NOMO-1 (cell line): ENCODE measurements at regions not wholly inside any gene's neighbourhood (a gene's known extent, or its start where the extent isn't known, plus 50 kb on each side); places are given as distances from the start of the nearest gene placed in this dataset.

Experiments
- DNase-seq, 2 experiments: peaks; one replicate each; lab custom pipeline; 2025; ENCODE audit not compliant: unreplicated experiment in 2 of 2; lab: John Stamatoyannopoulos, UW

- no peak for DNase-seq
Observed at GRCh38 chr10:10853954-10854353, 163.7 kb upstream of the CELF2 start.

GRCh38 chr10:10854725-10855124 lies 162.9 kb upstream of the CELF2 start:
- no peak for DNase-seq

GRCh38 chr10:10855151-10855581 lies 162.5 kb upstream of the CELF2 start:
- DNase-seq = no peak

- DNase-seq = no peak
Observed at GRCh38 chr10:10860455-10860976, 157.2 kb upstream of the CELF2 start.

DNA sequence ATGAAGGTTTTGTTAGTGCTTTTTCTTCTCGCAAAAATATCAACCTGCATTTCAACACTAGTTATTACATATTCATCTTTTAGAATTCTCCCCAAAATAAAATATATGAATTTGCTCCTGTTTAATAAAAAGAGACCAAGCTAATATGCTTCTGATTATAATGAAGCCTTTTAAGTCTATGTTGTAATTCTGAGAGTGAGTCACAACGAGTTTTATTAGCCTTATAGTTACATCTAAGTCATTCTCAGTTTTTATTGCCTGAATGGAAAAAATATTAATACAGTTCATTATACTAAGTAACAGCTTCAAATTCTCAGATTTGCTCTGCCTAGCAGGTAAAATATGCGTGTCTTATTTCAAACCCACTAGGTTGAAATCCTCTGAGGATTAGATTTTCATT lies 152.4 kb upstream of the CELF2 start:
- DNase-seq = no peak

GRCh38 chr10:10865913-10866312 lies 151.8 kb upstream of the CELF2 start:
- no peak for DNase-seq

GRCh38 chr10:10869592-10869991 lies 148.1 kb upstream of the CELF2 start:
- DNase-seq = peak; percentile 25 to 68

DNA sequence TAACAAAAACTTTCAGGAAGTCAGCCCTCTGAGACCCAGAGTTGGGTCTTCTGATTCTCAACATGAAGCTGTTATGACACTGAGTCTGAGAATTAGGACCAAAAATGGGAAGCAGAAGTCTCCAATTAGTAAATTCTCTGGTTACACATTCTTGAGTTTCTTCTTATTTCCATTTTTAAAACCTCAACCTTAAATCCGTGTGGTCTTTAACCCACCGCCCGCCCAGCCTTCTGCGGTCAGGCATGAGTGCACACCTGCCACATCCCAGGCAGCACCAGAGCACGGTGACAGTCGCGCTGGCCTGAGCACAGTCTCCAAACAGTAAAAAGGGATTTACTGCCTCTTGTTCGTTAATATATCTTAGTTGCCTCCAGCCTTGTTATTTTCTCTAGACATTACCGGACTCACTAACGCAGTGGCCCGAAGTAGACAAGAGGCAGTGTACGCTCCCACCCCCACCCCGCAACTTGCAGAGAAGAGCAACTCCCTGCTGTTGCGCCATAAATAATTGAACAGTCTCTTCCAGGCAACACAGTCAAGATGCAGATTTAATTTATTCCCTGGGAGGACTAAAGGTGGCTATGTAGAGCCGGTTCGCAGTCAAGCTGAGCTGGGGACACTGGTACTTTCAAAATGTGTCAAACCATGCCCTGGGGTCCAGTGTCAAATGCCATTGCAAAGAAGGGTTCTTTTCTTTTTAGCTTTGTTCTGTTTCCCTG lies 147.0 kb upstream of the CELF2 start:
- peak; percentile 49 to 73 for DNase-seq

GRCh38 chr10:10871352-10871751 lies 146.3 kb upstream of the CELF2 start:
- no peak for DNase-seq

GRCh38 chr10:10872035-10872673 lies 145.5 kb upstream of the CELF2 start:
- no peak for DNase-seq

GRCh38 chr10:10872764-10873163 lies 144.9 kb upstream of the CELF2 start:
- no peak for DNase-seq

DNA sequence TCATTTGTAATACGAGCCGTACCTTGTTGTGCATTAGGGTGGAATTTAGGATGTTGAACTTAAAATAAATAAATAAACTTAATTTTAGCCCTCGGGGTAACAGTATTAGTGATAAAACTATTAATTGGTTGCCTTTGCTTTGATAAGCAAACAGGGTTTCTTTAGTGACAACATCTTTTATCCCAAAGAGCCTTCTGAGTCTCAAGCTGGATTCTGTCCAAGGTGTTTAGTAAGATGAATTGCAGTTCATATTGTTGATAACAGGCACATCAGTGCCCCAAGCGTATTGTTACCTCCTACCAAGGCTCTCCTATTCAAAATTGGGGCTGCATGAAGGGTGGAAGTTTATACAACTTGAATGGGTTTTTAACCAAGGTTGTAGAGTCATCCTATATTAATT lies 144.4 kb upstream of the CELF2 start:
- DNase-seq = no peak

DNA sequence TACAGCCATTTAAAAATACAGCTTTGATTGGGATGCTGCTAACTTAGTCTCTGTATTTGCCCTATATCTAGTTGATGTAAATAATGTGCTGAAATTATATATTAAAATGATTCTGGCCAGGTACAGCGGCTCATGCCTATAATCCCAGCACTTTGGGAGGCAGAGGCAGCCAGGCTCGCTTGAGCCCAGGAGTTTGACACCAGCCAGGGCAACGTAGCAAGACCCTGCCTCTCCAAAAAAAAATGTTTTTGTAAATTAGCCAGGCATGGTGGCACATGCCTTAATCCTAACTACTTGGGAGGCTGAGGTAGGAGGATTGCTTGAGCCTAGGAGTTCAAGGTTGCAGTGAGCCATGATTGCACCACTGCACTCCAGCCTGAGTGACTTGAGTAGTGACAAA lies 143.8 kb upstream of the CELF2 start:
- no peak for DNase-seq

- no peak for DNase-seq
Observed at GRCh38 chr10:10878963-10879362, 138.7 kb upstream of the CELF2 start.

DNA sequence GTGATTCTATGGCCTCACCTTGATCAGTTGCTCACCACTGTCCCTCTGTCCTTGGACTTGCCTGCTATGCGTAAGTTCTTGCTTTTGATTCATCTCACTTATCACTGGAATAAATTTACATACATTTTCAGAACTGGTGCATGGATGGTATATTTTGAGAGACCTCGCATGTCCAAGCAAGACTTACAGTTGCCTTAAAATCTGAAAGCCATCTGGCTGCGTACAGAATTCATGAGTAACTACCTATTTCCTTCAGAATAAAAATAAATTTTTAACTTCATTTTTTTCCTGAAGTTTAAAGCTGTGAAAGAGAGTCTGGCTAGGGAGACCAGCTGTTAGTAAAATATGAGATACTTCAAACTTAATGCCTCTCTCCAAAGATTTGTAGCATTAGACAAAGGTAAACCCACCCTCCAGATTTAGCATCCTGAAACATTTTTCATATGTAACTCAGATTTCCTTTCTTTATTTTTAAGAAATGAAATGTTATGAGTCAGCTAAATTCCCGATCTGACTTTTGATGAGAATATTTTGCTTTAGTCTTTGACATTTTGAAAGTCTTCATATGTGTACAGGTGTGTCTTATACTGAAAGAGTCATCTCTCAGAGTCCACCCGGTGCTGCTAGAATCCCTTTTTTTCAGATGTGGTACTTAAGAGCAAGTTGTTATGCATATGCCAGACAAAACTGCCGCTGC lies 136.4 kb upstream of the CELF2 start:
- DNase-seq = no peak

GRCh38 chr10:10883737-10884136 lies 133.9 kb upstream of the CELF2 start:
- DNase-seq = no peak

DNA sequence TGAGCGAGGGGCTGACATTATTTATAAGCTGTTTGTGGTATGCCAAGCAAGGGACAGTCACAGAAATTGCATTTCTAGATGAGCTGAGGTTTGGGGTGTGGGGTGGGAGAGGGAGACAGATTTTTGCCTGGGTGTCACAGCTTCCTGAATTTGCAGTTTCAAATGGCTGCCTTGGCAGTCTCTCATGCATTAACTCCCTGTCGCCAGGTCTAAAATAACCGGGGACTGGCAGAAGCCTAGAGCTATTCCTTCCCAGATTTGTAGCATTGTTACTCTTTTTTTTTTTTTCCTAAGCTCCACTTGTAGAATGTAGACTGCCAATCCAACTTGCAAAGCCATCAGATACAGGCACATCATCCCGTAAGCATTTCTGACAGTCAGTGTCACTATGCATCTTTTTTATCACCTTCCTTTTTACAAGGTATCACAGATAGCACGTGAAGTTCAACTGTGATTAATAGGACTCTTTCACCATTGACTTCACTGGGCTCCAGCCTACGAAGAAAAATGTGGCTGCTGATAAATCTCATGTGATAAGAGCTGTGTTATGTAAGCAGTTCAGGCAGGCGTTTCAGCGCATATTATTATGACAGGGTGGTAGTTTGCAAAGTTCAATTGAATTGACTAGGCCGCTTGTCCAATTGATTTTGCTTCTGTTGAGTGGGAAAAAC lies 130.7 kb upstream of the CELF2 start:
- no peak for DNase-seq

GRCh38 chr10:10891124-10892082 lies 126.3 kb upstream of the CELF2 start:
- peak; percentile 23 to 41 for DNase-seq

DNA sequence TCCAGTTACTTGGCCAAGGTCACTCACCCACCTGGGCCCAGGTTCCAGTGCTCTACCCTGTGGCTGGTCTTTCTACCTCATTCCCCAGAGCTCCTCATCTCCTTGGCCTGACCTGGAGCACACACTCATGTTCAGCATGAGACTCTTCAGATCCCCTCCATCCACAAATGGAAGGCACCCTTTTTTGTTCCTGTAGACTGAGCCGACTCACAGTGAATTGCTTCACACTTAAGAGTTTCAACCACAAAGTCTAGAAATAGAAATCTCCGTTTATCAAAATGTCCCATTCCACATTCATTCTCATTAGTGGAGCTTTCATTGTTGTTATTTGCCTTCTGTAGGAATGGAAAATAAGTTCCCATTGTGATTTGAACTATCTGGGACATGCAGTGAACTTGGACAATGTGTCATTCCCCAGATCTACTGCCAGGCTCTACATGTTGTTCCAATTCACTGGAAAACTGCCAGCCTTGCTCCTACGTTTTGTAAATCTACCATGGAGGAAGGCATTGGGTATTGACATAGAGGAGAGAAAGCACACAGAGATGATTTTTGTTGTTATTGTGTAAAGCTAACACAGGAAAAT lies 125.3 kb upstream of the CELF2 start:
- DNase-seq = peak; percentile 22 to 44

- DNase-seq = no peak
Observed at GRCh38 chr10:10897400-10897799, 120.3 kb upstream of the CELF2 start.
